PC-9 (cell line): ENCODE measurements at regions not wholly inside any gene's neighbourhood (a gene's known extent, or its start where the extent isn't known, plus 50 kb on each side); places are given as distances from the start of the nearest gene placed in this dataset.

ENCODE experiments used
- BruUV-seq: library from RNA; stranded (reverse); fragments of 400-500 nt; replicated peaks from 2 replicates; lab custom pipeline; 2021; lab: Mats Ljungman, UMichigan
- CTCF ChIA-PET: fragments of 300-600 bp; sonication (Branson Sonifier 250); formaldehyde crosslinking; loops from one replicate; lab custom pipeline; 2022; ENCODE audit warnings: antibody characterized with exemption; lab: Charles Lee
- POLR2A ChIA-PET: fragments of 300-600 bp; sonication (Branson Sonifier 250); formaldehyde crosslinking; loops from one replicate; lab custom pipeline; 2022; ENCODE audit warnings: antibody characterized with exemption; ENCODE audit not compliant: unreplicated experiment; lab: Charles Lee
- DNase-seq, 2 experiments: peaks; one replicate each; pipeline versions ENCODE4 v3.0.0 to v3.0.0-alpha.2; 2015 to 2022; ENCODE audit warnings: mixed read lengths in 1 of 2
- H2AFZ ChIP-seq: fragments of 200-600 bp; sonication (generic); 2 replicates; pipeline ENCODE4 v1.8.1; 2017; ENCODE audit warnings: antibody characterized with exemption
- H3F3A ChIP-seq: fragments of 200-600 bp; sonication (generic); 2 replicates; pipeline ENCODE4 v1.8.1; 2017; ENCODE audit warnings: antibody characterized with exemption, mild to moderate bottlenecking, low read depth; ENCODE audit not compliant: insufficient read depth
- H3K27ac ChIP-seq: fragments of 200-600 bp; sonication (generic); 2 replicates; pipeline ENCODE4 v1.6.1; 2016; ENCODE audit warnings: mixed run types
- H3K27me3 ChIP-seq: fragments of 200-600 bp; sonication (generic); 2 replicates; pipeline ENCODE4 v1.6.1; 2016; ENCODE audit warnings: low read depth, mixed run types; ENCODE audit not compliant: insufficient read depth
- H3K36me3 ChIP-seq: fragments of 200-600 bp; sonication (generic); 2 replicates; pipeline ENCODE4 v1.6.1; 2016; ENCODE audit warnings: low read depth, mixed run types
- H3K4me1 ChIP-seq: fragments of 200-600 bp; sonication (generic); replicated peaks from 2 replicates; pipeline ENCODE4 v1.6.1; 2016; ENCODE audit warnings: mixed run types; ENCODE audit not compliant: insufficient read depth
- H3K4me2 ChIP-seq: fragments of 200-600 bp; sonication (generic); 2 replicates; pipeline ENCODE4 v1.6.1; 2017; ENCODE audit warnings: mixed run types
- H3K4me3 ChIP-seq: fragments of 200-600 bp; sonication (generic); 2 replicates; pipeline ENCODE4 v1.6.1; 2016; ENCODE audit warnings: mixed run types
- H3K79me2 ChIP-seq: fragments of 200-600 bp; sonication (generic); 2 replicates; pipeline ENCODE4 v1.6.1; 2017; ENCODE audit warnings: low read depth, mixed run types
- H3K9me2 ChIP-seq: fragments of 200-600 bp; sonication (generic); 2 replicates; pipeline ENCODE4 v1.8.1; 2017; ENCODE audit warnings: mild to moderate bottlenecking; ENCODE audit not compliant: insufficient read depth
- H3K9me3 ChIP-seq: fragments of 200-600 bp; sonication (generic); 2 replicates; pipeline ENCODE4 v1.8.1; 2016; ENCODE audit warnings: low read depth; ENCODE audit not compliant: insufficient read depth
- H4K20me1 ChIP-seq: fragments of 200-600 bp; sonication (generic); 2 replicates; pipeline ENCODE4 v1.8.1; 2017; ENCODE audit not compliant: insufficient read depth
- CTCF ChIP-seq: fragments of 200-600 bp; sonication (generic); conservative IDR thresholded peaks from 2 replicates; pipeline ENCODE4 v1.6.1; 2017; ENCODE audit warnings: mixed run types, antibody characterized with exemption, mild to moderate bottlenecking, moderate library complexity
- EZH2 ChIP-seq: fragments of 200-600 bp; sonication (generic); IDR thresholded peaks from 2 replicates; pipeline ENCODE4 v1.8.0; 2017; ENCODE audit warnings: antibody characterized with exemption, low read depth
- intact Hi-C: fragments of 100-400 bp; cut with micrococcal nuclease; formaldehyde crosslinking; loops from one replicate; pipeline ENCODE4 v1.10.0; 2022; ENCODE audit not compliant: unreplicated experiment

GRCh38 chr14:37842106-37842505, 246.7 kb downstream of the TTC6 start:
- TF ChIP-seq CTCF (no peak), EZH2 (no peak)
- Histone ChIP-seq H3K36me3 (no peaks in the 10 kb centered on the region), H2AFZ (no peak overlapping the region), H3K9me3 (no peaks in the 10 kb centered on the region), H3F3A (no peaks in the 10 kb centered on the region), H3K79me2 (no peaks in the 10 kb centered on the region), H3K4me1 (no peaks in the 10 kb centered on the region), H4K20me1 (no peaks in the 10 kb centered on the region), H3K9me2 (no peaks in the 10 kb centered on the region), H3K4me2 (no peak overlapping the region), H3K4me3 (no peak overlapping the region), H3K27me3 (no peaks in the 10 kb centered on the region), H3K27ac (no peak overlapping the region)
- CTCF ChIA-PET: no interaction called here
- intact Hi-C loops: no loop called here
- POLR2A ChIA-PET: no interaction called here
- DNase-seq: no peak
- no TSS peak for BruUV-seq

GRCh38 chr14:37843954-37844607, 248.7 kb downstream of the TTC6 start:
- TF ChIP-seq CTCF (no peak), EZH2 (no peak)
- no peak overlapping the region for H3K4me2 ChIP-seq
- no peak overlapping the region for H2AFZ ChIP-seq
- H3K9me3 ChIP-seq: no peaks in the 10 kb centered on the region
- no peaks in the 10 kb centered on the region for H3K4me1 ChIP-seq
- POLR2A ChIA-PET: no interaction called here
- no peaks in the 10 kb centered on the region for H4K20me1 ChIP-seq
- no peaks in the 10 kb centered on the region for H3K27me3 ChIP-seq
- no TSS peak for BruUV-seq
- H3K27ac ChIP-seq: no peak overlapping the region
- no peak overlapping the region for H3K4me3 ChIP-seq
- H3F3A ChIP-seq: no peaks in the 10 kb centered on the region
- no peaks in the 10 kb centered on the region for H3K9me2 ChIP-seq
- H3K36me3 ChIP-seq: no peaks in the 10 kb centered on the region
- no peaks in the 10 kb centered on the region for H3K79me2 ChIP-seq
- CTCF ChIA-PET: no interaction called here
- intact Hi-C loops: no loop called here
- DNase-seq: no peak

- no peaks in the 10 kb centered on the region for H3K79me2 ChIP-seq
- BruUV-seq: no TSS peak
- intact Hi-C loops: no loop called here
- DNase-seq: no peak
- no peak overlapping the region for H3K4me3 ChIP-seq
- H3K27ac ChIP-seq: no peak overlapping the region
- TF ChIP-seq CTCF (no peak), EZH2 (no peak)
- H3K9me3 ChIP-seq: no peaks in the 10 kb centered on the region
- H4K20me1 ChIP-seq: no peaks in the 10 kb centered on the region
- H3K4me1 ChIP-seq: no peaks in the 10 kb centered on the region
- POLR2A ChIA-PET: no interaction called here
- no peaks in the 10 kb centered on the region for H3K36me3 ChIP-seq
- no peaks in the 10 kb centered on the region for H3K27me3 ChIP-seq
- no peak overlapping the region for H3K4me2 ChIP-seq
- H3F3A ChIP-seq: no peaks in the 10 kb centered on the region
- CTCF ChIA-PET: no interaction called here
- no peak overlapping the region for H2AFZ ChIP-seq
- no peaks in the 10 kb centered on the region for H3K9me2 ChIP-seq
Observed at GRCh38 chr14:37844614-37845013, 249.2 kb downstream of the TTC6 start.
